ENCODE measurements at regions not wholly inside any gene's neighbourhood (a gene's known extent, or its start where the extent isn't known, plus 50 kb on each side); places are given as distances from the start of the nearest gene placed in this dataset.

- no peak for TF ChIP-seq CTCF (optimal IDR thresholded peaks at IDR 0.05 in 1 of 3, IDR thresholded peaks at IDR 0.05 in 1 of 3, conservative IDR thresholded peaks at IDR 0.05 in 1 of 3; ENCODE audit: extremely low read depth in 1 of 3, insufficient read depth in 2 of 3, low read length in 3 of 3)
- no peak for TF ChIP-seq EZH2 (IDR thresholded peaks at IDR 0.05; ENCODE audit: low read length)
These were observed 88.9 kb downstream of the TFAP2B start for GRCh38 chr6:50907565-50907964.

Data from keratinocyte (primary cell).